EH (cell line): ENCODE measurements at regions not wholly inside any gene's neighbourhood (a gene's known extent, or its start where the extent isn't known, plus 50 kb on each side); places are given as distances from the start of the nearest gene placed in this dataset.
A peak's percentile ranks its signal among the peaks of the same experiment; 100 is the strongest.

ENCODE experiments used
- DNase-seq: peaks from one replicate; pipeline ENCODE4 v3.0.0-alpha.2; 2015; ENCODE audit warnings: low read depth

DNA sequence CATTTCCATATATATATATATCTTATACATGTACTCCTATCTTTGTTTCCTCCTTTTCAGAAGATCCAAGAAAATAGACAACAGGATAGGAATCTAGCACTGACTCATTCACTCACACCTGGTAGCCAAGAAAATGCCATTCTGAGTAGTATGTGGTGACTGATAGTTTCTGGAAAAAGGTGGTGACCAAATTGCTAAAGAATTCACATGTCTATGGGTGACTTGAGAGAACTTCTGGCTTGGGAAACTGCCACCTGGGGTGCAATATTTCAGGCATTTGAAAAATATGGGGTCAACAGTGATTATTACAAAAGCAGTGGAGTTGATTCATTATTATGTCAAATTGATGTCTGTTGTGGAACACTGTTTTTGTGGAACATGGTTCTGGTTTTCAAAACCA is 605.1 kb downstream of the PCDH18 start:
- no peak for DNase-seq

DNA sequence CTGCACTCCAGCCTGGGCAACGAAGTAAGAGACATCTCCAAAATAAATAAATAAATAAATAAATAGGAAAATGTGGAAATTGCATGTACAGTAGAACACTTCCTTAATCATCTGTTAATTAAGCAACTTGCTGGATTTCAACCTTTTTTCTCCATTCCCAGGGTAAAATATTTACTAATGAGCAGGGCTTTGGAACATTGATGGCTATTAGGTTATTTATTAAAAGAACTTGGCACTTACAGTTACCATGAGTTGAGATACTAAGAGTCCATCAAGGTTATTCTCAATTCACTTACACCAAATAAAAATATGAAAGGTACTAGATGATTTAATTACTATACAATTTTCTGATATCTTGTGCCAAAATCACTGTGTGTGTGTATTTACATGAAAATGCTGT is 607.1 kb downstream of the PCDH18 start:
- no peak for DNase-seq

DNA sequence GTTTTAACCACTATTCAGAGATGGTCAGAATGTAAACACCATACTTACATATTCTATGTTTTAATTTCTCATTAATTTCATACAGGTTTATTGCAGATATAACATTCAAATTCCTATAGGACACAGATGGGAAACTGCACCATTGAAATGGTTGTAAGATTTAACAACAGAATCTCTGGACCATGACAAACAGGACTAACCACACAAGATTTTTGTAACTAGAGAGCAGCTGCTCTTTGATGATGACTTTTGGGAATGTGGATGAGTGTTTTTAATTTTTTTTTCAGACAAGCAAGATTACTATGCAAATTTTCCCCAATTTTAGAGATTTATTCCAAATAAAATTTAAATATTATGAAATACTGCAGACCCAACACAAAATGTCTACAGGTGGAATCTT is 610.2 kb downstream of the PCDH18 start:
- no peak for DNase-seq

DNA sequence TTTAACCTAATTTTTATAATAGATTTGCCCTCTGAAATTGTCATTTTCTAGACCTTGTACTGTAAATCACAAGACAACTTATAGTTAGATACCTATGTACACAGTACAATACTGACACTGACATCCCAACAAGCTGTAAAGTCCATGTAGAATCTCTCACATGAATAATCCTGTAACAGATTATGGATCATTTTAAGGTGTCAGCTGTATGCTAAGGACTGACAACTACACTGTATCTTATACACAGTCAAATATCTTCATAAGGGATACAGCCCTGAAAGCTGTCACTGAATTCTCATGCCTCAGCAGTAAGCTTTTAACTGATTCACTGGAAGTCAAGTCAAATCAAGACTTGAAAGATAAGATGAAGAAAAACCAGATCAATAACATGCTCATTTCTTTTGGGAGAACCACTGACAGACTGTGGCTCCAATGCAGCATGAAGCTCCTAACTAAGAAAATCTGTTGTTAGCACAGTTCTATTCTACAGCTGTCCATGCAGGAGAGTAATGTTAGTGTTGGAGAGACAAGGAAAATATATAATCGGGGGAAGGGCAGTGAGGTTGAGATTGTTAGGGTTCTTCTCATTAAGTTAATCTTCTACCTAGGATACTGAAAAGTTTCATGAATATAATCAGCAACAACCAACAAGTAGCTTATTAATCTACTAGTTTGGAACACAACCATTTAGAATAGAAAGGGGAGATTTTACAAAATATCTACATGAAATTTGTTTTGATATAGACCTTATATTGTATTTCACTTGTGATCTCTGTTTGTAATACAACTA is 612.0 kb downstream of the PCDH18 start:
- no peak for DNase-seq

DNA sequence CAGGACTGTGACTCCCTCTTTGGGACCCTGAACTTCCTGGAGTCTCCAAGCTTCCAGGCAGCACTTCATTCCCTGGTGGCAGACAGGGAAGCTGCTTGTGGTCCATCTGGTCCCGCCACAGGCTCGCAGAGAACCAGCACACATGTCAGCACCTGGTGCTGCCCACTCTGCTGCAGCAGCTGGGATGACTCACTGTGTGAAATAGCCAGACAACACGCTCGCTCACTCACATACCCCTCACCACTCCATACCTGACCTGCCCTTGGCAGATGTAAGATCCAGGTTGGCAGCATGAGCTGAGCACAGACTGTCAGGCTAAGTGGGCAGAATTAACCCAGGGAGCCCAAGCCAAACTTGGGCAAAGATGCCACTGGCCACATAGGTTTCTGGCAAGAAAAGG is 613.5 kb downstream of the PCDH18 start:
- no peak for DNase-seq

DNA sequence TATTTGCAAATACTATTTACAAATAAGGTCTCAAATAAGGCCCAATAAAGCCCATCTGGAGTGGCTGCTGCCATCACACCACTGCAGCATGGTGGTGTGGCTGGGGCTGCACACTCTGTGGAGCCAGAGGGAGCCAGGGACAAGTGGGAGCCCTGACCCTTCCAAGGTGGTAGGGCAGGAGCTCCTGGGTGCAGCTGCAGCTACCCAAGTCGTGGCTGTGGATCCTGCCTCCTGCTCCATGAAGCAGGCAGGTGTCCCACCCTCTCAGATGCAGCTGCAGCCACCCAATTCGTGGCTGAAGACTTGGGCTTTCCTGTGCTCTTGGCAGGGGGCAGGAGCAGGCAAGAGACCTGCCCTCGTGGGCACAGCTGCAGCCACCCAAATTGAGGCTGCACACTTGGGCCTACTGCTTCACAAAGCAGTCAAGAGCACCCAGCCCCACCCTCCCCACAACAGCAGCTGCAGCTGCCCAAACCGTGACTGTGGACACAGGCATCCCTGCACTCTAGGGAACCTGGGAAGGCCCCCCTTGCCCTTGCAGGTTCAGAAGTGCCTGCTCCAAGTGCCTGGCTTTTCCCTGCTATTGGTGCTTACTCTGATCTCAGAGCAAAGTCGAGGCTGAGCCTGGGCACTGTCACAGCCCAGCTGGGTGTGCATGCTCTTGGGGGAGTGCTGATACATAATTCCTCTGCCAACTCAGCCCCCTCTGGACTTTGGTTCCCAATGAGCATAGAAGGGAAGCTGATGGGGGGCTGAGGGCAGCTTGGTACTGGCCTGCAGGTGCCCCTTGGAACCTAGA is 614.8 kb downstream of the PCDH18 start:
- DNase-seq, result no peak

DNA sequence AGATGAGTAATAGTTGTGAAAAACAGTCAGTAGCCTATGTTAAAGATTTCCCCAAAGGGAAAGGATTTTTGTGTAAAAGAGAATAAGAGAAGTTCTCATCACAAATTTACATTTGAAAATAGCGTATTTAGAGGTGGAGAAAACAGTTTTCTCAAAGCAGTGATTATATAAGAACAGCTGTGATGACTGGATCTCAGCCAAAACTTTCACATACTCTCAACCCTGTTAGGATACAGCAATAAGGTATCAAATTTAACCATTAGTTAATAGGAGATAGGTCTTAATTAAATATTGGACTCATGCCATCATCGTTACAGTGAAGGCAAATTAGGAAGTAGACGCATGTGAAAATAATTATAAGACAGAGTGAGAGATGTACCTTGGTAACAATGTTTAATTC is 622.7 kb downstream of the PCDH18 start:
- no peak for DNase-seq

DNA sequence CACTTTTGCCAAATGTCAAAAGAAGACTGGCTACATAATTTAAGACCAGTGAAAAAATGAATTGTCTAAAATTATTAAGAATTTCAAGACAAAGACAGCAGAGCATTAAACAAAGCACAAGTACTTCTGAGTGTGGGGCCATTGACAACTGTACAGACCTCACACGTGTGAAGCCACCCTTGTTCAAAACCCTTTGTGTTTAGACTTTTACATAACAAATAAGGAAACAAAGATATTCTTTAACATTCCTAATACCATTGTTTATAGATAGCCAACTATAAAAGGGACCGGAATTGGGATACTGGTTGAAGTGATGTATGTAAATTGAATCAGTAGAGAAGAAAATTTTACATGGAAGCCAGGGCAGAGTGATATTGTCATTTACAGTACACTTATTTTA is 624.2 kb downstream of the PCDH18 start:
- DNase-seq, result no peak

DNA sequence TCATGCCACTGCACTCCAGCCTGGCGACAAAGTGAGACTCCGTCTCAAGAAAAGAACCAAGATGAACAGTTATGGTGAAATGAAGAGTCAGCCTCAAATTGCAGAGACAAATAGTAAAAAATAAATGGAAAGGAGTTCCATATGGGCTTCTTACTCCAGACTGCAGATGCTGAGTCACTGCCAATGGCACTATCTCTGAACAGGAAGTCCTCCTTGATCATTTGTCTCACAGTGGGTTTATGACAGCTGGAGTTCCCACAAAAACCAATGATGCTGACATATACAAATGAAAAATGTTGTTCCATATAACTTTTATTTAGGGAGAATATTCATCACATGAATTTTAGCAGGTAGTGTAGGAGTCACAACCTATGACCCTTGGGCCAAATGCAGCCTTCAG is 631.6 kb downstream of the PCDH18 start:
- peak; percentile 11 for DNase-seq

DNA sequence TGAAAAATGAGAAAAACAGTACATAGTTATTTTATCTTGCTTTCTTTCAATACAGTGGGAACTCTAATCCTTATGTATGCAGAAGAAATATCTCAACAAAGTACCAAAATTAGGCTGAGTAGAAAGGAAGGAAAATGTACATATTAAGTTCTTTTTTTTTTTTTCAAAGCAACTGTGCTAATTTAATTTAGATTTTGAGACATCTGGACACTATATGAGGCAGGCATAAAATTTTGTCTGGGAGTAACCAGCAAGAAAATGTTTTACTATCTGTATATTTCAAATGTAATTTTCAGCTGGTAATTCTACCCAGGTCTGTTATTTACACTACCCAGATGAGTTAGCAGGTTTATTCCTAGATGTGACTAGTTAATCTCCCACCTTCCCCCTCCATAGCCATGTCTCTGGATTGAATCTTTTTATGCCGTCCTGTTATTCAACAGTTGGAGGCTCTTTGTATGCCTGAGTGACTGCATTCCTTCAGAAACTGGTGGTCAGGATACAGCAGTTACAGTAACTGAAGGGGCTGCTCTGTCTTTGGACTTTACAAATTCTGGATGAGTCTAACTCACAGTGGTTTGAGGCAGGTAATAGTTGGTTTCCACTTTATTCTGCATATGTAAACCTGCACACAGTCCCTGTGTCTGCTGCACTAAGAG is 633.6 kb downstream of the PCDH18 start:
- no peak for DNase-seq

DNA sequence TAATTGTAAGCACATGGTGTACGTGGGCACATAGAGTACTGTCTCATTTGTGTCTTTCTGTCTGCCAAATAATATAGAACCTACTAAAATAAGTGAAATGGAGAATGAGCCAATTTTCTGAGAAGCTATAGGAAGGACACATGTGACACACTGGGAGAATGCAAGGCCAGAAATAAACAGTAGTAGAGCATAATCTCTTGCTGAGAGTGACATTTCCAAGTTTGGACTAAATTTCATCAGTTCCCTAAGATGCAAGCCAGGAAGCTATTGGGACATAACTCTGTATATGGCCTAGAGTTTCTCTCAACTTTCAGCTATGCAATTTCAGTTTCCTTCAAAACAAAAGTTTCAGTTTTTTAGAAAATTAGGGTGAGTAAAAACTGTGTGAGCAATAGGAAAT is 638.7 kb downstream of the PCDH18 start:
- DNase-seq, result no peak

DNA sequence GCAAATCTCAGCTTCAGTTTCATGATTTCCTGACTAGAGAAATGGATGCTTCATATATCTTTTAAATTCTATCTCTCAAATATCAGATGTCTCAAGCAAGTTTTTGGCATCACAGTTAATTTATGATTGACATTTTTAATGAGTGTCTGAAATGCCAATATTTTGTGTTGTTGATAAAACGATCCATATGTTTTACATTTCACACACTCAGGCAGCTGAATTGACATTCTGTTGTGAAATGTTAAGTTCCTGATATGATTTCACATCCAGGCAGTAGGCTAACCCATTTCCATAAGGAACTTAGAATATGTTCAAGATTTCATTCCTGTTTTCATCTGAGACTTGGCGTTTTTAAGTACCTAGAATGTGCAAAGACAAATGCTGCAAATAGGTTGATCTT is 650.6 kb downstream of the PCDH18 start:
- no peak for DNase-seq

DNA sequence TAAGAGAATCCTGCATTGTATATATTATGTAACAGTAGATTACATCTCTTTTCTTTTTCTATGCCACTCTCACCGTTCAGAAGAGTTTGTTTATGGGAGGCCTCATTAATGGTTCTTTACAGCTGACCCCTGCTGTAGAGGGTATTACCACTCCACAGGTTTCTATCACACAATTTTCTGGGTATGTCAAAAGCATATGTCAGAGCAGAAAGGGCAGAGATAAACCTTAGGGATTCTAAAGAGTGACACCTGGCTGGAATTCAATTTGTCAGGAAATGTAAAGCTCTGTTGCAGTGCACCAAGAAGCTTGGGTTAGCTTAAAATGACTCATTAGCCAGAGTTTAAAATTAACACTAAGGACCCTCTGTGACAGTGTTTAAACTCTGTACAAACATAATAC is 658.7 kb downstream of the PCDH18 start:
- no peak for DNase-seq

DNA sequence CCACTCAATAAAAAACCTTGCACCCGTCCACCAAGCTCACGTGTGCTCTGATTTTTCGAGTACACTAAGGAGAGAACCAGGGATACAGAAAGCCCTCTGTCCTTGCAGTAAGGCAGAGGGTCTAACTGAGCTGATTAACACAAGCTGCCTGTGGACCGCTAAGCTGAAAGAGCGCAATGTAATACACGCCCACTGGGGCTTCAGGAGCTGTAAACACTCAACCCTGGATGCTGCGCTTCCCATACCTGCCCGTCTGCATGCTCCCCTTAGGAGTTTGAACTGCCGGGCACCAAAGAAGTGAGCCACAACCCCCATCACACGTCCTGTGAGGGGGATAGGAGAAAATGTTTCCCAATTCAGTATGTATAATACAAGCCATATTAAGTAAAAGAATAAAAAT is 664.8 kb downstream of the PCDH18 start:
- no peak for DNase-seq

DNA sequence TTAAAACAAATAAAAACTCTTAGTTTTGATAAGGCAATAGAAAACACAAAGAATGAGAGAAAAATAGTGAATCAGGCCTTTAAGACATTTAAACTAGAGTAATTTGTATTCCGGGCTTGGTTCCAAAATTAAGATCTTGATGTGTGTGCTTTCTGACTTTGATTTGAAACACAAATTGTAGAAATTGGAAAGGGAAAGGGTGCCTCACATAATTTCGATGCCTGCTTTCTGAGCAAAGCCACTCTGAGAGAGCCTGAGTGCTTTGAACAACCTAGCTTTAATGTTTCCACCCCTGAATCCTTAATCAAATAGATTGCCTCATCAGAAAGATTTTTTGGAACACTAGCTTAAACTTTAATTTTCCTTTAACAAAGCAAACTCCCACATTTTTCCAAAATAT is 666.8 kb downstream of the PCDH18 start:
- no peak for DNase-seq

DNA sequence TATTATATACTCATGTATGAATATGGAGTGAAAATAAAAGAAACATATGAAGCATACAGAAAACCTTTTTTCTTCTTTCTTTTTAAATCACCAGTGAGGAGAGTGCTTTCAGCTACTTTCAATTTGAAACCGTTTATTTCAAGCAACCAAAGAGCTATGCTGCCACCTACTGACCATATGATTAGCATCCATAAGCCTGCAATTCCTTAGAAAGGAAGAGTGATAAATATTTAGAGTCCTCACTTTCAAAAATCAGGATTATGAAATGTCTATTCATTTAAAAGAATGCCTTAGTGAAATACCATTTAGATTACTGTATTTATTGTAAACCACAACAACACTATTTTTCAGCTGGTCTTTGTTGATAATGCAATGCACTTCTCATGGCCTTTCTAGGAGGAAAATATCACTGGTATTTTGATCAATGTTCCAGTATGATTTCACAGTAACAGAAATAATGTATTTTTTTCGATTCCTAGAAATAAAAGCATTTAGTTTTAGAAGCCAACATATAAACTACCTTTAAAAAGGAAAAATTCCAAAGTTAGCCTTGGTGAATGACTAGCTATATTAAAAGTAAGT is 667.6 kb downstream of the PCDH18 start:
- DNase-seq, result peak; percentile 68

DNA sequence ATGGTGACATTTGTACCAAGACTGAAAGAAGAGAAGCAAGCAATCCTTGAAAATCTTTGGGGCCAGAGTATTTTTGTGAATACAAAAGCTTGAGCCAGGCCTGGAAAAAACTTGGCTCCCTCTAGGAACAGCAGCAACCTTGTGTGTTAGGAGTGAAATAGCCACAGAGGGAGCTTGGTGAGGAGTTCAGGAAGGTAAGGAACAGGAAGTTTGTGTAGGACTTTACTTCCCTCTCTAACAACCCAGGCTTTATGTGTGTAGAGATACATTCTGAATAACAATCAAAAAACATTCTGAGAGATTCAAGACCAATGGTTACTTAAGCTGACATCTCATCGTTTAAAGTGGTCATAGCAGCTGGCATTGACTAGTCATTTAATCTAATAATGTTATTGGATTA is 668.5 kb downstream of the PCDH18 start:
- peak; percentile 1 for DNase-seq

DNA sequence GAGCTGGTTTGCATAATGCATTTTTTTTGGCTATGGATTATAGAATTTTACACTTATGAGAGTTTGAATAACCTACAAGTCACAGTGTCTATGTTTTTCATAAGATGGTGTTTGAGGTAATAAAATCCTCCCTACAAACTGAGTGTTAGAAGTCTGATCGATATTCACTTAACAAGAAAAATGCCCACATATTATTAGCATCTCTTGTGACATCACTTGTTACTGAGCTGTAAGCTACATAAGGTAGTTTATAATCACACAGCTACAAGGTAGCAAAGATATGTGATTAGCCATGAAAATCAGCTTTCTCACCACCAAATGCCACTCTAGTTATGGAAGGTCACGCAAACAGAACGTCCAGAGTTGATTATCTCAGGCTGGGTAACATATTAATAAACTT is 669.6 kb downstream of the PCDH18 start:
- DNase-seq, result no peak

DNA sequence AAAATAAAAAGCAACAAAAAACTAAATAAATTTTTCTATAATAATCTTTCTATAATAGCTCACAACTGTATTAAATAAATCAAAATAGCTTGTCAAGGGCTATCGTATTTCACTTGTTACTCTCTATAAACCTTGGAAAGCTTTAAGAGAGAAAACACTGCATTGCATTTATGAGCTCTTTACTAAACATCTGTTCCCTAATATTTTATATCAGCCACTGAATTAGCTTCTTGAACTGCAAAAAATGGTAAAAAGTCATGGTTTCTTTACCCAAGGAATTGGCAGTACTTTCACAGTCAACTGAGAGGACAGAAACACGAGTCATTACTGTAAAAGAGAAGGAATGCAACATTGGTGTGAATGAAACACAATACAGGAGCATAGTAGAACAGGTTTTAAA is 671.2 kb downstream of the PCDH18 start:
- DNase-seq, result no peak

DNA sequence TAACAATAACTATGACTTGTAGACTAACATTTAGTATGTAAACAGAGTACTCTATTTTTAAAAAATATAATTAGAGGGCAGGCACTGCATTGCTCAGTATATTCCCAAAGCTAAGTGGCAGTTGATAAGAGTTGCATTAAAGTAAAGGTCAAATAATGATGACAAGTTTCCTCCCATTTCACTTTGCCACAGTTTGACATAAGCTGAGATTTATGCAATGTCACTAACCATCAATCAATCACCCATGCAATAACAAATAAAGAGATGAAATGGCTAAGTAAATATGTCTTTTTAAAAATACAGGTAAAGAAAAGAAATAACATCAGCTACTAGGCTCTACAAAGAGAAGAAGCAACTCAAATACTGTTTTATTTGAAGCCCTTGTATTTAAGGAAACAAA is 673.4 kb downstream of the PCDH18 start:
- no peak for DNase-seq

DNA sequence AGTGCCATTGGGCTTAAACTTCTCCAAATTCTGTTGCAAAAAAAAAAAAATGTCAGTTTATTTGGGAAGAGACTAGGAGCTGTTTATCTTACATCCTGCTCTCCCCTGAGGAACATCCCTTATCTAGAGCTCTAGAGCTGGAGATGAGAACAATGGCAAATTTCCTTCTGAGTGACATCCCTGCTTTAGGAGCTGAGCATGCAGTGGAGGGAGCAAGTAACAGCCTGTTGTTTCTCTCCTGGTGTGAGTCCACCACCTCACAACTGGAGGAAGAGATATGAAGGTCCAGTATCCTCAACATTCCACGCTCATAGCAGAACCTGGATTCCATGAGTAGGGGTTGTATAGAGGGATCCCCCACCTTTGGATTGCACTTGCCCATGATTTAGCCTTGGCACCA is 676.4 kb downstream of the PCDH18 start:
- DNase-seq, result no peak

DNA sequence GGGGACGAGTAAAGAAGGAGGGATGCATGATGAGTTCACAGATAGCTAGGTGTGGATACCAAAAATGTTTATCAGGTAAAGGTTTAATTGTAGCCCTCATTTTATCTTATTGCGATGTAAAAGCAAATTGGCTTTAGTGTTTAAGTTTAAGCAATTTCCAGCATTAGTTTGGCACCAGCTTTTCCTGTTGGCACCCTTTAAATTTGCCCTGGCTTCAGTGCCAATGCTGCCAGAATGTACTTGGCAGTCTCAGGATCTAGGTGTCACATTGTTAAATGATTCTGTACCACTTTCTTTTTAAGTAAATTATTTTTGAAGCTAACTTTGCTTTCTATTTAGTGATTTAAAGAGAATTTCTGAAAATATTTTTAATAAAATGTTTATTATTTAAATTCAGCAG is 681.8 kb downstream of the PCDH18 start:
- DNase-seq, result no peak
